Left ventricle myocardium inferior (tissue), 1 donor: ENCODE measurements at regions not wholly inside any gene's neighbourhood (a gene's known extent, or its start where the extent isn't known, plus 50 kb on each side); places are given as distances from the start of the nearest gene placed in this dataset.

Experiments used
- DNase-seq: peaks from one replicate; pipeline ENCODE4 v3.0.0-alpha.2; 2020
- H3K27ac ChIP-seq: fragments of 200-600 bp; replicated peaks from 2 replicates; pipeline ENCODE4 v1.8.0; 2021
- H3K27me3 ChIP-seq: fragments of 200-600 bp; 2 replicates; pipeline ENCODE4 v1.8.0; 2021; ENCODE audit warnings: low read depth
- H3K36me3 ChIP-seq: fragments of 200-600 bp; 2 replicates; pipeline ENCODE4 v1.8.0; 2021
- H3K4me1 ChIP-seq: fragments of 200-600 bp; 2 replicates; pipeline ENCODE4 v1.8.0; 2021
- H3K4me3 ChIP-seq: fragments of 200-600 bp; 2 replicates; pipeline ENCODE4 v1.8.0; 2021; ENCODE audit warnings: mild to moderate bottlenecking, moderate library complexity
- H3K9me3 ChIP-seq: fragments of 200-600 bp; replicated peaks from 2 replicates; pipeline ENCODE4 v1.8.0; 2021
- CTCF ChIP-seq: fragments of 200-600 bp; IDR thresholded peaks from 2 replicates; pipeline ENCODE4 v1.8.0; 2021; ENCODE audit warnings: antibody characterized with exemption, mild to moderate bottlenecking, borderline replicate concordance
- intact Hi-C: fragments of 100-400 bp; cut with micrococcal nuclease; formaldehyde crosslinking; loops from one replicate; pipeline ENCODE4 v1.11.0; 2022
- donor health status: DM: no; HTN: yes; CAD: no; lungs with severe emphysema.

- Histone ChIP-seq H3K36me3 (no peaks in the 10 kb centered on the region), H3K27me3 (no peaks in the 10 kb centered on the region), H3K4me3 (no peak overlapping the region), H3K4me1 (no peaks in the 10 kb centered on the region), H3K9me3 (peaks cover 13% of the 10 kb centered on the region), H3K27ac (no peak overlapping the region)
- intact Hi-C loops: no loop called here
- no peak for DNase-seq
- no peak for TF ChIP-seq CTCF
Measured at GRCh38 chr13:62875118-62875640, 1459.5 kb upstream of the PCDH20 start.

- Histone ChIP-seq H3K4me3 (no peak overlapping the region), H3K9me3 (peaks cover 4% of the 10 kb centered on the region), H3K36me3 (no peaks in the 10 kb centered on the region), H3K27me3 (no peaks in the 10 kb centered on the region), H3K4me1 (no peaks in the 10 kb centered on the region), H3K27ac (no peak overlapping the region)
- no peak for DNase-seq
- no peak for TF ChIP-seq CTCF
- intact Hi-C loops: no loop called here
Measured at GRCh38 chr13:62850331-62850730, 1434.7 kb upstream of the PCDH20 start.

GRCh38 chr13:62847520-62847919, 1431.9 kb upstream of the PCDH20 start:
- H3K27me3 ChIP-seq: no peaks in the 10 kb centered on the region
- TF ChIP-seq CTCF: no peak
- H3K9me3 ChIP-seq: peaks cover 4% of the 10 kb centered on the region
- no peaks in the 10 kb centered on the region for H3K4me1 ChIP-seq
- no peak overlapping the region for H3K4me3 ChIP-seq
- DNase-seq: no peak
- no peak overlapping the region for H3K27ac ChIP-seq
- H3K36me3 ChIP-seq: no peaks in the 10 kb centered on the region
- intact Hi-C loops: no loop called here

GRCh38 chr13:62846302-62846701, 1430.7 kb upstream of the PCDH20 start:
- Histone ChIP-seq H3K4me3 (no peak overlapping the region), H3K9me3 (no peaks in the 10 kb centered on the region), H3K36me3 (no peaks in the 10 kb centered on the region), H3K4me1 (no peaks in the 10 kb centered on the region), H3K27me3 (no peaks in the 10 kb centered on the region), H3K27ac (no peak overlapping the region)
- no peak for TF ChIP-seq CTCF
- intact Hi-C loops: no loop called here
- no peak for DNase-seq

DNA sequence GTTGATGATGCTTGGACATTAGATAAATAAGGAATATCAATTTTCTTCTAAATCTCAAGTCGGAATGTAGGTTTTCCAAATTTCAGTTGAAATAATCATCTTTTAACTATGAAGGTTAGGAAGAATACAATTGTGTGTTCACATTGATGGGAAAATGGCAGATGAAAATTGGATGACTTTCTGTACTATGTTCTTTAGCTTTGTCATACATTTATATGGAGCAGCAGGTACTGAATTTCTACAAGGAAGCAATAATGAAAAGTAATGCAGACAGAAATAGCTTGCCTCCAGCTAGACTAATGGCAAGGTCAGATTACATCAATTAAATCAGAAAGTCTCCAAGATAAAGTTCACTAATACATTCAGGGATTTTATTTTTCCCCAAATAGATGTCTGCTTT, 1423.7 kb upstream of the PCDH20 start:
- Histone ChIP-seq H3K4me3 (no peak overlapping the region), H3K36me3 (no peaks in the 10 kb centered on the region), H3K4me1 (no peaks in the 10 kb centered on the region), H3K27ac (no peak overlapping the region), H3K27me3 (no peaks in the 10 kb centered on the region), H3K9me3 (no peaks in the 10 kb centered on the region)
- intact Hi-C loops: no loop called here
- no peak for DNase-seq
- TF ChIP-seq CTCF: no peak

GRCh38 chr13:62838929-62839328, 1423.3 kb upstream of the PCDH20 start:
- intact Hi-C loops: no loop called here
- TF ChIP-seq CTCF: no peak
- Histone ChIP-seq H3K27me3 (no peaks in the 10 kb centered on the region), H3K27ac (no peak overlapping the region), H3K4me1 (no peaks in the 10 kb centered on the region), H3K4me3 (no peak overlapping the region), H3K9me3 (no peaks in the 10 kb centered on the region), H3K36me3 (no peaks in the 10 kb centered on the region)
- no peak for DNase-seq
